H1 (cell line): ENCODE measurements at regions not wholly inside any gene's neighbourhood (a gene's known extent, or its start where the extent isn't known, plus 50 kb on each side); places are given as distances from the start of the nearest gene placed in this dataset.

Experiments used
- CTCF ChIP-seq, 3 experiments: IDR thresholded peaks; 1 replicate in 2 of 3; 2 replicates in 1 of 3; pipeline versions ENCODE4 v1.5.1 to v1.6.1; 2011; ENCODE audit warnings: low read length in 3 of 3, mild to moderate bottlenecking in 3 of 3, inconsistent platforms in 2 of 3, low read depth in 1 of 3, moderate library complexity in 1 of 3; ENCODE audit not compliant: insufficient read depth in 1 of 3; ENCODE audit errors: control extremely low read depth in 1 of 3
- EP300 ChIP-seq, 2 experiments: IDR thresholded peaks; 1 replicate in 1 of 2; 2 replicates in 1 of 2; pipeline ENCODE4 v1.6.1; 2011 to 2012; ENCODE audit warnings: low read depth in 2 of 2, low read length in 2 of 2, mild to moderate bottlenecking in 2 of 2, borderline replicate concordance in 1 of 2, inconsistent platforms in 1 of 2, moderate library complexity in 1 of 2
- EZH2 ChIP-seq: fragments of 200-600 bp; sonication (generic); IDR thresholded peaks from 2 replicates; pipeline ENCODE4 v1.7.1; 2012; ENCODE audit warnings: low read depth, mild to moderate bottlenecking, moderate library complexity, low read length, inconsistent platforms; ENCODE audit not compliant: severe bottlenecking
- GTF2F1 ChIP-seq: IDR thresholded peaks from 2 replicates; pipeline ENCODE4 v1.6.1; 2012; ENCODE audit warnings: low read depth, low read length, improper control_type of control experiment, borderline replicate concordance
- MAFK ChIP-seq: IDR thresholded peaks from 2 replicates; pipeline ENCODE4 v1.6.1; 2012; ENCODE audit warnings: low read depth, mild to moderate bottlenecking, improper control_type of control experiment, low read length
- MAX ChIP-seq: IDR thresholded peaks from 2 replicates; pipeline ENCODE4 v1.6.1; 2012; ENCODE audit warnings: inconsistent platforms
- POLR2A ChIP-seq, 2 experiments: IDR thresholded peaks; 1 replicate in 1 of 2; 2 replicates in 1 of 2; pipeline ENCODE4 v1.6.1; 2011; ENCODE audit warnings: low read depth in 2 of 2, low read length in 2 of 2, mild to moderate bottlenecking in 2 of 2; ENCODE audit errors: control extremely low read depth in 1 of 2
- POLR2AphosphoS5 ChIP-seq: IDR thresholded peaks from 2 replicates; pipeline ENCODE4 v1.6.1; 2011; ENCODE audit warnings: low read depth, low read length
- TAF1 ChIP-seq: IDR thresholded peaks from 2 replicates; pipeline ENCODE4 v1.6.1; 2011; ENCODE audit warnings: mild to moderate bottlenecking, low read depth, low read length
- YY1 ChIP-seq: IDR thresholded peaks from 2 replicates; pipeline ENCODE4 v1.6.1; 2011; ENCODE audit warnings: low read depth, mild to moderate bottlenecking, low read length
- ZNF274 ChIP-seq: IDR thresholded peaks from 2 replicates; pipeline ENCODE4 v1.7.0; 2012; ENCODE audit warnings: low read length, borderline replicate concordance; ENCODE audit errors: extremely low read depth

GRCh38 chr2:7471185-7471584, 554.0 kb downstream of the RNF144A start:
- TF ChIP-seq CTCF (IDR thresholded peaks at IDR 0.05; ENCODE audit: control extremely low read depth in 1 of 3, insufficient read depth in 1 of 3, low read depth in 1 of 3, low read length in 3 of 3) (no peak), EZH2 (no peak), GTF2F1 (no peak), MAFK (no peak), MAX (no peak), POLR2A (IDR thresholded peaks at IDR 0.05; ENCODE audit: control extremely low read depth in 1 of 2, low read depth in 2 of 2, low read length in 2 of 2) (no peak), POLR2AphosphoS5 (no peak), TAF1 (no peak), YY1 (no peak), EP300 (IDR thresholded peaks at IDR 0.05; ENCODE audit: borderline replicate concordance in 1 of 2, low read depth in 2 of 2, low read length in 2 of 2) (no peak), ZNF274 (no peak)
